WERI-Rb-1 (cell line): ENCODE measurements at regions not wholly inside any gene's neighbourhood (a gene's known extent, or its start where the extent isn't known, plus 50 kb on each side); places are given as distances from the start of the nearest gene placed in this dataset.

Experiments used
- DNase-seq: peaks from one replicate; pipeline ENCODE4 v3.0.0-alpha.2; 2020
- H3K27ac ChIP-seq: fragments of 250-450 bp; sonication (Bioruptor Pico); 2 replicates; pipeline ENCODE4 v1.5.1; 2020; ENCODE audit warnings: mild to moderate bottlenecking, moderate library complexity
- H3K27me3 ChIP-seq: fragments of 250-450 bp; sonication (Bioruptor Pico); 2 replicates; pipeline ENCODE4 v1.5.1; 2021; ENCODE audit warnings: mild to moderate bottlenecking, low read depth, moderate library complexity; ENCODE audit not compliant: insufficient read depth, severe bottlenecking
- H3K36me3 ChIP-seq: fragments of 250-450 bp; sonication (Bioruptor Pico); 2 replicates; pipeline ENCODE4 v1.5.1; 2020; ENCODE audit warnings: mild to moderate bottlenecking, moderate library complexity
- H3K4me3 ChIP-seq: 2 replicates; pipeline ENCODE4 v1.5.1; 2011; ENCODE audit warnings: low read depth, mild to moderate bottlenecking, control low read depth, low read length
- H3K9me3 ChIP-seq: fragments of 250-450 bp; sonication (Bioruptor Pico); 2 replicates; pipeline ENCODE4 v1.5.1; 2021; ENCODE audit warnings: mild to moderate bottlenecking, moderate library complexity; ENCODE audit not compliant: severe bottlenecking
- TF ChIP-seq, protein P1 (sequence below): IDR thresholded peaks from 2 replicates; pipeline ENCODE4 v1.5.1; 2011; ENCODE audit warnings: low read depth, mild to moderate bottlenecking, control low read depth, inconsistent platforms, low read length

DNA sequence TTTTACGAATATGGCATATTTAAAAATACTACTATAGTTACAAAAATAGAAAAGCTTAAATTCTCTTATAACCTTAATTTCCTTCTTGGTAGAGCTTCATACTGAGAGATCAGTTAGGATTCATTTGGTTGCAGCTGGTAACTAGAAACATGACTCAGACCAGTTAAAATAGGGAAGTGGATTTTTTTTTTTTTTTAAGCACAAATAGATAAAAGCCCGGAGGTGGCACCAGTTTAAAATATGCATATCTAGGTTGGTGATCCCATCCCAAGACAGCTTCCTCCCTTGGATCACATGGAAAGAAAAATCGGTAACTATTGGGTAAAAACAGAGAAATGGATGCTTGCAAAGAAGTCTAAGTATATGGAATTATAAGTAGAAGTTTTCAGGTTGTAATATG is 1634.3 kb downstream of the MAT2B start:
- no peaks in the 10 kb centered on the region for H3K27me3 ChIP-seq
- no peak for DNase-seq
- no peak overlapping the region for H3K27ac ChIP-seq
- TF ChIP-seq, protein P1, sequence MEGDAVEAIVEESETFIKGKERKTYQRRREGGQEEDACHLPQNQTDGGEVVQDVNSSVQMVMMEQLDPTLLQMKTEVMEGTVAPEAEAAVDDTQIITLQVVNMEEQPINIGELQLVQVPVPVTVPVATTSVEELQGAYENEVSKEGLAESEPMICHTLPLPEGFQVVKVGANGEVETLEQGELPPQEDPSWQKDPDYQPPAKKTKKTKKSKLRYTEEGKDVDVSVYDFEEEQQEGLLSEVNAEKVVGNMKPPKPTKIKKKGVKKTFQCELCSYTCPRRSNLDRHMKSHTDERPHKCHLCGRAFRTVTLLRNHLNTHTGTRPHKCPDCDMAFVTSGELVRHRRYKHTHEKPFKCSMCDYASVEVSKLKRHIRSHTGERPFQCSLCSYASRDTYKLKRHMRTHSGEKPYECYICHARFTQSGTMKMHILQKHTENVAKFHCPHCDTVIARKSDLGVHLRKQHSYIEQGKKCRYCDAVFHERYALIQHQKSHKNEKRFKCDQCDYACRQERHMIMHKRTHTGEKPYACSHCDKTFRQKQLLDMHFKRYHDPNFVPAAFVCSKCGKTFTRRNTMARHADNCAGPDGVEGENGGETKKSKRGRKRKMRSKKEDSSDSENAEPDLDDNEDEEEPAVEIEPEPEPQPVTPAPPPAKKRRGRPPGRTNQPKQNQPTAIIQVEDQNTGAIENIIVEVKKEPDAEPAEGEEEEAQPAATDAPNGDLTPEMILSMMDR: no peak
- no peak overlapping the region for H3K4me3 ChIP-seq
- H3K36me3 ChIP-seq: no peaks in the 10 kb centered on the region
- H3K9me3 ChIP-seq: no peaks in the 10 kb centered on the region

DNA sequence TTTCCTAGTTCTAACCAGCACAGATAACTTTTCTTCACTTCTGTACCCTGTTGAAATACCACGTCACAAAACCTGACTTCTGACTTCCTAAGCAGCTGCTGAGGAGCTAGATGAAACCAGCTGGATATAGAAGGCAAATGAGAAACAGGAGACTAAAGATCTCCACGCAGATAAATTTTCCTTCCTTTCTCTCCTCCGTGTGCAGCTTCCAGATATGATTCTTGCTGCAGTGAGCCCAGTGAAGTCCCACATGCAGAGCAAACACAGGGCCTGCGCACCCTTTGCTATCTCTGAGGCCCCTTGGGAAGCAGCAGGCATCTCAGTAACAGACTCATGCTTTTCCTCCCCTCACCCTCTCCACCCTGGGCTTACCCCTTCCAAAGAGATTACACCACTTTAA is 1638.3 kb downstream of the MAT2B start:
- no peaks in the 10 kb centered on the region for H3K36me3 ChIP-seq
- H3K9me3 ChIP-seq: no peaks in the 10 kb centered on the region
- no peak overlapping the region for H3K4me3 ChIP-seq
- H3K27ac ChIP-seq: no peak overlapping the region
- no peaks in the 10 kb centered on the region for H3K27me3 ChIP-seq
- TF ChIP-seq, protein P1: no peak
- DNase-seq: no peak

DNA sequence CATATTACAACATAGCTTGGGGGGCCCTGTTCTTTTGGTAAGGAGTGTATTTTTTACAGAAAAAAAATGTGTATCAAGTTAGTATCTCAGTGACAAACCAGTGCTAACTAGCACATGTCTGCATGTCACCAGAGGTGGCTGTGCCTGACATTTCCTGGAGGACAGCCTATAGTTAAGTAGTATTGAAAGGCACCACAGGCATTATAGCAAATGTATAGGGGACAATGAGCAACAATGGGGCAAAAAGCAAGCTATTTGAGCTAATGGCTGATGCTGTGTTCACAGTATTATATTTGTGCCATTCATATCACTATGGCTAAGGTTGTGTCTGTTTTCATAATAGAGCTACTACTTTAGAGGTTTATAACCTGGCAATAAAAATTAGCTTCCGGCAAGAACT is 1644.0 kb downstream of the MAT2B start:
- Histone ChIP-seq H3K27me3 (no peaks in the 10 kb centered on the region), H3K4me3 (no peak overlapping the region), H3K36me3 (no peaks in the 10 kb centered on the region), H3K9me3 (no peaks in the 10 kb centered on the region), H3K27ac (no peak overlapping the region)
- no peak for DNase-seq
- TF ChIP-seq, protein P1: no peak

DNA sequence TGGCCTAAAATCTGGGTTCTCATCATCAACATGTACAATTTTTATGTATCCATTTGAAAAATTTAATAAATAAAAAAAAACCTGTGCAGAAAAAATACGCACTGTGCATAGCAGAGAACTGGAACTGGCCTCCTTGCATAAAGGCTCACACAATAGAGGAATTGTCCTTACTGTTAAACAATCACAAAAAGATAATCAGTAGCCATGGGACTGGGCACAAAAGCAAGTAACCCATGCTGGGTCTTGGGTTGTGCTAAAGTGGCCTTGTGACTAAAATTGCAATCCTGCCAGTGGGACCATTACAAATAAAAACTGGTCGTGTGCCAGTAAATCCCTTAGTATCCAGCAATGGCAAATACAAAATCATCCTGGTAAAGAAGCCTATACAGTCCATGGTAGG is 1646.6 kb downstream of the MAT2B start:
- Histone ChIP-seq H3K9me3 (no peaks in the 10 kb centered on the region), H3K27me3 (no peaks in the 10 kb centered on the region)
- TF ChIP-seq, protein P1: no peak

DNA sequence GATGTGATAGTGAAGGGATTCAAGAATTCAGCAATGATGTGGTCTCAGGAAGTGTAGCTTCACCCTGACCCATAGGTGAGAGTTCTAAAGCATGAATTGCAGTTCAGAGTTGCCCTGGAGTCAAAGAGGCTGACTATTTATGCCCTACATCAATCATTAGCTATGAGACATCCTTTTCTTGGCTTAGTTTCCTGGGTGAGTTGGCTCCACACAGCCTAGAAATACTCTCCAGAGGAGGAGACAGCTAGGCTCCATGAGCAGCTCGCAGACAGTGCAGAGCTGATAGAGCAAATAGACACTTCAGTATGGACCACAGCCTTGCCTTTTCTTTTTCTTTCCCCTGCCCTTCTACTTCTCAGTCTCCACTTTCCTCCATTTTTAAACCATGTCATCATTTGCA is 1651.8 kb downstream of the MAT2B start:
- TF ChIP-seq, protein P1: no peak
- no peak for DNase-seq
- Histone ChIP-seq H3K36me3 (no peaks in the 10 kb centered on the region), H3K27me3 (no peaks in the 10 kb centered on the region), H3K4me3 (no peak overlapping the region), H3K9me3 (no peaks in the 10 kb centered on the region), H3K27ac (no peak overlapping the region)

More for the DNA sequence above, 1646.6 kb downstream of the MAT2B start:
- Histone ChIP-seq H3K27ac (no peak overlapping the region), H3K36me3 (no peaks in the 10 kb centered on the region), H3K4me3 (no peak overlapping the region)
- DNase-seq: no peak

DNA sequence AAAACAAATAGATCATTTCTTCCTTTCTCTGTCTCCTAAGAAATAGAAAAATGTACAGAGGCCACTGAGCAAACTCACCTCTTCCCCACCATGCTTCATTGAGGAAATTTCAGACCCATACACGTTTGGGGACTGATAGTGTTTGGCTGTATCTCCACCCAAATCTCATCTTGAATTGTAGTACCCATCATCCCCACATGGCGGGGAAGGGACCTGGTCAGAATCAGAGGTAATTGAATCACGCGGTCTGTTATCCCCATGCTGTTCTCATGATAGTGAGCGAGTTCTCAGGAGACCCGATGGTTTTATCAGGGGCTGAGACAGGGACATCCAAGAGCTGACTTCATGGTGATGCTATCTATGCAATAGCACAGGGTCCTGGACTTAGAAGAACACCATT is 1655.8 kb downstream of the MAT2B start:
- Histone ChIP-seq H3K36me3 (no peaks in the 10 kb centered on the region), H3K9me3 (no peaks in the 10 kb centered on the region)

More for the DNA sequence above, 1655.8 kb downstream of the MAT2B start:
- TF ChIP-seq, protein P1: 0 out of 2 replicates have a peak, but pooled peaks have one; percentile 6
- no peak for DNase-seq
- Histone ChIP-seq H3K4me3 (no peak overlapping the region), H3K27ac (no peak overlapping the region), H3K27me3 (no peaks in the 10 kb centered on the region)
